Activated T-helper 1 cell treated with anti-CD3 and anti-CD28 coated beads, Interleukin-2, amount 50 U/mL, for 16 hours (primary cell): ENCODE measurements at regions not wholly inside any gene's neighbourhood (a gene's known extent, or its start where the extent isn't known, plus 50 kb on each side); places are given as distances from the start of the nearest gene placed in this dataset.

Experiments
- DNase-seq, 2 donors: peaks; one replicate each; pipeline ENCODE4 v3.0.0-alpha.2; 2020; ENCODE audit warnings: low read depth in 1 of 2, low spot score in 1 of 2

DNA sequence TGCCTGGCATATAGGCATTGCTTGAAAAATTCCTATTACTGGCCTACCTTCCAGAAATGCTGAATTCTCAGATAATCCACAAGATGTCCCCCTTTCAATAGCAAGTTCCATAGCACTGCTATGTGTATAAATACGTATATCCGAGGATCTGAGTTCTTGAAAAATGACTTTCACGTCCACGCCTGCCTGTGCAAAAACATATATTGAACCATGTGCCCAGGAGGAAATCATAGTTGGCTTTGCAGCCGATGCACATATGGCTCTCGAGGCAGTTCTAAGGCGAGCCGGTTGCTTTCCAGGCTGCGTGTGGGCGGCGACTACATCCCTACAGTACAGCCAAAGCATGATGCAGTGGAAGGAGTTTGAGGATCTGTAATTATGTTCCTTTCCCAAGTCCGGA lies 55.4 kb upstream of the ESX1 start:
- DNase-seq = no peak

DNA sequence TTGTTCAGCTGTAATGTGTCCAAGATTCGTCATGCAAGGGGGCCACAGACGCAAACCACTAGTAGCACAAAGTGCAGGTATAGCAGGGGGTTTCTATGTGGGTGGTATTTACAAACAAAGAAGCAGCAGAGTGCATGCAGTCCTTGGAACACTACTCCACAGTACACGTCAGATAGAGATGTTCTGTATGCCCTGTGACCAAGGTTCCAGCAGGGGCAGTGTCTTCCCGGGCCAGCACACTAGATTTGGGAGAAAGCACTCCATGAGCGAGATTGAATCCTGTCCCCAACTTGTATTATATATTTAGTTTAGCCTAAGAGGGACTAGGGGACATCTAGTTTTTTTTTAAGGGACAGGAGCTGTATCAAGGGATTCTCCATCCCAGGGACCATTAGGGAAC lies 54.4 kb upstream of the ESX1 start:
- DNase-seq = no peak

DNA sequence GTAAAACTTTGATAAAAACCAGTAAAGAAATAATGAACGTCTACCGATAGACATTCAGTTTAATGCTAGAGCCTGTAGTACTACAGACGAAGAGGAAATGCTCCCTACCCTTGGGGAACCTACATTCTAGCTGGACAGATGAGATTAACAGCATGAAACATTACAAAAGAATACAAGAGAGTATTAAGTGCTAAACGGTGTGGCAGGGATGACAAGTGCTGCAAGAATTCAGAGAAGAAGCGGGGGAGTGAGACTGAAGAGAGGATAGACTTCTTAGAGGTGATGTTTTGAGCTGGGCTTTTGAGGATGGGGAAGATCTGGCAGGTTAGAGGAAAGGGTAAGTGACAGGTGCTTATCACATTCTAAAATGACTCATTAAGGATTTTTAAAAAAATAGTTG lies 52.6 kb upstream of the ESX1 start:
- no peak for DNase-seq

DNA sequence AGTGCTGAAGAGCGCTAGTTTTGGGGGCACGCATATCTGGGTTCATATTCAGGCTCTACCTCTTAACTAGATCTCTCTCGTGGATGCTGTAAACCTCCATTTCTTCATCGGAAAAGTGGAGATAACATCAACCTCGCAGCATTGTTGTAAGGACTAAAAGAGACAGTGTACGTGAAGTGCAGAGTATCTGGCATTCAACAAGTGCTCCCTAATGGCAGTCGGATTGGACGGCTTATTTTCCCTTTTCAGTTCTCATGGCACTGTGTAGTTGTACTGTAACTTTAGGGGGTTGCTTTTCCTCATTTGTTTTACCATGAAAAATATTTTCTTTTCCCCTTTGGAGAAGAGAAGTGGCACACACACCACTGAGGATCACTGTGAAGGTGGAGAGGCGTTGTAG lies 51.4 kb upstream of the ESX1 start:
- no peak for DNase-seq
